Osteocyte (in vitro differentiated cells): ENCODE measurements at regions not wholly inside any gene's neighbourhood (a gene's known extent, or its start where the extent isn't known, plus 50 kb on each side); places are given as distances from the start of the nearest gene placed in this dataset.

Source experiments
- DNase-seq: peaks from one replicate; pipeline ENCODE4 v3.0.0; 2021; ENCODE audit warnings: mixed read lengths; ENCODE audit not compliant: unreplicated experiment; ENCODE audit errors: extremely low spot score
- H3K27ac Mint-ChIP-seq: one replicate; pipeline ENCODE4 v1.8.0; 2021; ENCODE audit warnings: mild to moderate bottlenecking, mixed read lengths; ENCODE audit not compliant: unreplicated experiment
- H3K27me3 Mint-ChIP-seq: one replicate; pipeline ENCODE4 v1.8.0; 2021; ENCODE audit warnings: mixed read lengths; ENCODE audit not compliant: unreplicated experiment
- H3K36me3 Mint-ChIP-seq: one replicate; pipeline ENCODE4 v1.8.0; 2021; ENCODE audit warnings: mixed read lengths; ENCODE audit not compliant: unreplicated experiment
- H3K4me1 Mint-ChIP-seq: one replicate; pipeline ENCODE4 v1.8.0; 2021; ENCODE audit warnings: mixed read lengths; ENCODE audit not compliant: unreplicated experiment
- H3K4me3 Mint-ChIP-seq: one replicate; pipeline ENCODE4 v1.8.0; 2021; ENCODE audit warnings: mild to moderate bottlenecking, moderate library complexity, mixed read lengths; ENCODE audit not compliant: unreplicated experiment
- H3K9me3 Mint-ChIP-seq: one replicate; pipeline ENCODE4 v1.8.0; 2021; ENCODE audit warnings: mixed read lengths; ENCODE audit not compliant: unreplicated experiment
- CTCF ChIP-seq: fragments of 200-600 bp; sonication (generic); IDR thresholded peaks from 2 replicates; pipeline ENCODE4 v1.5.0; 2021; ENCODE audit warnings: antibody characterized with exemption, mild to moderate bottlenecking, moderate library complexity

- H3K9me3 Mint-ChIP-seq, result no peaks in the 10 kb centered on the region
- no peak for DNase-seq
- H3K4me1 Mint-ChIP-seq, result no peaks in the 10 kb centered on the region
- no peak overlapping the region for H3K4me3 Mint-ChIP-seq
- no peak for TF ChIP-seq CTCF
- H3K27ac Mint-ChIP-seq, result no peak overlapping the region
- no peaks in the 10 kb centered on the region for H3K36me3 Mint-ChIP-seq
- H3K27me3 Mint-ChIP-seq, result peaks cover 16% of the 10 kb centered on the region
Observed at GRCh38 chr2:222071911-222072310, 226.9 kb downstream of the PAX3 start.

GRCh38 chr2:222064286-222064685 is 234.5 kb downstream of the PAX3 start:
- no peak overlapping the region for H3K4me3 Mint-ChIP-seq
- no peak for TF ChIP-seq CTCF
- H3K4me1 Mint-ChIP-seq, result no peaks in the 10 kb centered on the region
- no peak overlapping the region for H3K27ac Mint-ChIP-seq
- peaks cover 35% of the 10 kb centered on the region for H3K27me3 Mint-ChIP-seq
- H3K9me3 Mint-ChIP-seq, result no peaks in the 10 kb centered on the region
- no peak for DNase-seq
- no peaks in the 10 kb centered on the region for H3K36me3 Mint-ChIP-seq

GRCh38 chr2:222058819-222059445 is 239.9 kb downstream of the PAX3 start:
- no peak for TF ChIP-seq CTCF
- Mint-ChIP-seq H3K9me3 (no peaks in the 10 kb centered on the region), H3K4me1 (no peaks in the 10 kb centered on the region), H3K36me3 (no peaks in the 10 kb centered on the region), H3K4me3 (no peak overlapping the region), H3K27me3 (peaks cover 58% of the 10 kb centered on the region), H3K27ac (no peak overlapping the region)
- no peak for DNase-seq

GRCh38 chr2:222057347-222058073 is 241.3 kb downstream of the PAX3 start:
- peaks cover 66% of the 10 kb centered on the region for H3K27me3 Mint-ChIP-seq
- DNase-seq, result no peak
- no peak overlapping the region for H3K27ac Mint-ChIP-seq
- no peaks in the 10 kb centered on the region for H3K9me3 Mint-ChIP-seq
- H3K4me3 Mint-ChIP-seq, result no peak overlapping the region
- H3K4me1 Mint-ChIP-seq, result no peaks in the 10 kb centered on the region
- no peaks in the 10 kb centered on the region for H3K36me3 Mint-ChIP-seq
- TF ChIP-seq CTCF, result peak; percentile 74

GRCh38 chr2:222055328-222055727 is 243.5 kb downstream of the PAX3 start:
- Mint-ChIP-seq H3K36me3 (no peaks in the 10 kb centered on the region), H3K27me3 (peaks cover 53% of the 10 kb centered on the region), H3K27ac (no peak overlapping the region), H3K9me3 (no peaks in the 10 kb centered on the region), H3K4me1 (no peaks in the 10 kb centered on the region), H3K4me3 (no peak overlapping the region)
- DNase-seq, result no peak
- no peak for TF ChIP-seq CTCF
